ENCODE measurements at regions not wholly inside any gene's neighbourhood (a gene's known extent, or its start where the extent isn't known, plus 50 kb on each side); places are given as distances from the start of the nearest gene placed in this dataset.
A peak's percentile ranks its signal among the peaks of the same experiment; 100 is the strongest.

DNA sequence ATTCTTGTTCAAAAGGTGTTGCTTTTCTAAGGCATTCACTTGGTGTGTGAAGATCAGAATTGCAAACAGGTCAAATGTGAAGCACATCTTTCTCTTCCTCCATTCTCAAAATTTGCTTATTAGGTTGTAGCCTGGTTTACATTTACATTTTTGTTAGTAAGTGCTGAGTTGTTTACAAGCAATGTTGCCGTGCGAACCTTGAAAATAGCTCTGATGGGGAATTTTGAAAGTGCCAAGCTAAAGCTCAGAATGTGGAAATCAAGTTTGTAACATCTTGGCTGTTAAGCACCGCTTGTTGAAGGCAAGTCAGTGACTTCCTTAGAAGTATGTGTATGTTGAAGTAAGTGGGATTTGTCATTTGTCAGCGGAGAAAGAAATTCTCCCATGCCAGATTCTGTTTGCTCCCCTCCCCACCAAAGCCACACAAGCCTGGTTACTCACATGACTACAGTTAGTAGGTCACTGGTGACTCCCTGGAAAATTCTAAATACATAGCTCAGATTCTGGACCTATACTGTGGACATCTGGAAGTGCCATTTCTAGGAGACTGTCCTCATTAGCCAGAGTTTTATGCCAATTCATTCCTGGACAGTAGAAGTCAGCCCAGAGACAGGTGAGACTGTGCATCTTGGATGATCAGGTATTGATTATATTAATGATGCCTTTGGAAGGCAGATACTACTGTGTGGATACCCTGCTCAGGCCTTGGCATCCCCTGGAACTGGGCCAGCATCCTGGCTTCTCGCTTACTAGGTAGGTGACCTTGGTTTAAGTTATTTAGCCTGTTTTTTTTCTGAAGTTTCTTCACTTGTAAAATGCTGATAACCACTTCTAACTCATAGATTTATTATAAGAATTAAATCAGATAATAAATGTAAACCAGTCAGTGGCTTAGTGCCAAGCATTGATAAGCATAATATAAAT, 390.6 kb upstream of the SEMA6D start:
- no peak for TF ChIP-seq CTCF (IDR thresholded peaks at IDR 0.05; ENCODE audit: insufficient read depth, low read length)
- no peak overlapping the region for H3K4me3 ChIP-seq (ENCODE audit: low read depth, low read length)
- DNase-seq (ENCODE audit: low read depth): no peak

GRCh38 chr15:47331829-47332393, 385.4 kb upstream of the SEMA6D start:
- no peak overlapping the region for H3K4me3 ChIP-seq (ENCODE audit: low read depth, low read length)
- peak; percentile 66 for DNase-seq (ENCODE audit: low read depth)
- TF ChIP-seq CTCF (IDR thresholded peaks at IDR 0.05; ENCODE audit: insufficient read depth, low read length): no peak

DNA sequence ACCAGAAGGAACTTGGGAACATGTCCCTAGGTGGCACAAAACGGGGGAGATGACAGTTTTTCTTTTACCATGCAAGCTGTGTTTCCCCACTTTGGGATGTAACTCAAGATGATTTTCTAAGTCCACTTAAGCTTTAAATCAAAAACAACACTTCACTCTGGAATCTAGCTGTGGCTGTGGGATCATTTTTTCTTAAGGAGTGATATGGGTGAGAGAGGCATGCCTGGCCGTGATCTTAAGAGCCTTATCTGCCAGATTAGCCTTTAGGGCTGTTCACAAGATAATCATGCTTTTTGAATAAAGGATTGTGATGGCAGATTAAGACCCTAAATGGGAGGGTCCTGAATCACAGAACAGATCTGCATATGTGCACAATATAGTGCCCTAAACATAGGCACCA, 384.8 kb upstream of the SEMA6D start:
- TF ChIP-seq CTCF (IDR thresholded peaks at IDR 0.05; ENCODE audit: insufficient read depth, low read length): no peak
- no peak overlapping the region for H3K4me3 ChIP-seq (ENCODE audit: low read depth, low read length)
- peak; percentile 29 for DNase-seq (ENCODE audit: low read depth)

DNA sequence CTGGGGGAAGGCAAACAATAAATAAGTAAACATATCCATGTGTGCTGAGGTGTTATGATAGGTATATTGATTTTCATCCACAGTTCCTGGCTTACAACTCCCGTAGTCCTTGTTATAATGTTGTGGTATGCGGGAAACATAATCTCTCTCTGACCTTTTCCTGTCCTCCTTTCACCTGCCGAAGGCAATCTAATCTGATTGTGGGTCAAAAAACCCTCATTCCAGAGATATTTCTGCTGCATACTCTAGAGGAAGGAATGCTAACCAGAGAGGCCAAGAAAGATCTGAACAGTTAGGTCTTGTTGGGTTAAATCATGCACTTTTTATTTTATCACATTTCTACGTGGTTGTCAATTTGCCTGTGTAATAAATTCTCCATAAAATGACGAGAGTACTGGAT, 383.6 kb upstream of the SEMA6D start:
- DNase-seq (ENCODE audit: low read depth): no peak
- no peak overlapping the region for H3K4me3 ChIP-seq (ENCODE audit: low read depth, low read length)
- TF ChIP-seq CTCF (IDR thresholded peaks at IDR 0.05; ENCODE audit: insufficient read depth, low read length): no peak

GRCh38 chr15:47334805-47335535, 382.3 kb upstream of the SEMA6D start:
- H3K4me3 ChIP-seq (ENCODE audit: low read depth, low read length): no peak overlapping the region

GRCh38 chr15:47337106-47337505, 380.2 kb upstream of the SEMA6D start:
- no peak for DNase-seq (ENCODE audit: low read depth)
- TF ChIP-seq CTCF (IDR thresholded peaks at IDR 0.05; ENCODE audit: insufficient read depth, low read length): no peak
- no peak overlapping the region for H3K4me3 ChIP-seq (ENCODE audit: low read depth, low read length)

More at GRCh38 chr15:47334805-47335535, 382.3 kb upstream of the SEMA6D start:
- DNase-seq (ENCODE audit: low read depth): no peak
- no peak for TF ChIP-seq CTCF (IDR thresholded peaks at IDR 0.05; ENCODE audit: insufficient read depth, low read length)

Measured in fibroblast of the aortic adventitia (primary cell).